Epithelial cell of esophagus (primary cell): ENCODE measurements at regions not wholly inside any gene's neighbourhood (a gene's known extent, or its start where the extent isn't known, plus 50 kb on each side); places are given as distances from the start of the nearest gene placed in this dataset.

ENCODE experiments used
- DNase-seq: peaks from one replicate; pipeline ENCODE4 v3.0.0; 2010; ENCODE audit warnings: low read depth
- H3K4me3 ChIP-seq: 2 replicates; pipeline ENCODE4 v1.5.1; 2011; ENCODE audit warnings: mild to moderate bottlenecking, low read length, control low read depth
- TF ChIP-seq, protein P1 (sequence below): IDR thresholded peaks from 2 replicates; pipeline ENCODE4 v1.5.1; 2011; ENCODE audit warnings: low read depth, mild to moderate bottlenecking, low read length, control low read depth, inconsistent platforms; ENCODE audit not compliant: insufficient read depth; ENCODE audit errors: missing control alignments

DNA sequence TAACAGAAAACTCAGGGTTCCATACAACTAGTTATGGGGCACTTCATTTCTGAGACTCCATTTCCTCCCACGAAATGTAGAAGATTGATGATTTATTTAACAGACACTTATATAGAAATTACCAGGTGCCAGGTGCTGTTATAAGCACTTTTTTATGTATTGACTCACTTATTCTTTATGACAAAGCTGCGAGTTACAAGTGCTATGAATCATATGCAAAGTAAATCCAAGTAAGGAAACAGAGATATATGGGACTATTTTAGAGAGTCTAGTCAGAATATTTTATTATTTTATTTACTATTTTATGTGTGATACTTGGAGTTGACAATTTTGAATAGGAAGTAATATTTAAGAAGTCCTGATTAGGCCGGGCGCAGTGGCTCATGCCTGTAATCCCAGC, 822.8 kb upstream of the C9orf72 start:
- DNase-seq: peak; percentile 40
- TF ChIP-seq, protein P1, sequence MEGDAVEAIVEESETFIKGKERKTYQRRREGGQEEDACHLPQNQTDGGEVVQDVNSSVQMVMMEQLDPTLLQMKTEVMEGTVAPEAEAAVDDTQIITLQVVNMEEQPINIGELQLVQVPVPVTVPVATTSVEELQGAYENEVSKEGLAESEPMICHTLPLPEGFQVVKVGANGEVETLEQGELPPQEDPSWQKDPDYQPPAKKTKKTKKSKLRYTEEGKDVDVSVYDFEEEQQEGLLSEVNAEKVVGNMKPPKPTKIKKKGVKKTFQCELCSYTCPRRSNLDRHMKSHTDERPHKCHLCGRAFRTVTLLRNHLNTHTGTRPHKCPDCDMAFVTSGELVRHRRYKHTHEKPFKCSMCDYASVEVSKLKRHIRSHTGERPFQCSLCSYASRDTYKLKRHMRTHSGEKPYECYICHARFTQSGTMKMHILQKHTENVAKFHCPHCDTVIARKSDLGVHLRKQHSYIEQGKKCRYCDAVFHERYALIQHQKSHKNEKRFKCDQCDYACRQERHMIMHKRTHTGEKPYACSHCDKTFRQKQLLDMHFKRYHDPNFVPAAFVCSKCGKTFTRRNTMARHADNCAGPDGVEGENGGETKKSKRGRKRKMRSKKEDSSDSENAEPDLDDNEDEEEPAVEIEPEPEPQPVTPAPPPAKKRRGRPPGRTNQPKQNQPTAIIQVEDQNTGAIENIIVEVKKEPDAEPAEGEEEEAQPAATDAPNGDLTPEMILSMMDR: no peak
- H3K4me3 ChIP-seq: no peak overlapping the region

DNA sequence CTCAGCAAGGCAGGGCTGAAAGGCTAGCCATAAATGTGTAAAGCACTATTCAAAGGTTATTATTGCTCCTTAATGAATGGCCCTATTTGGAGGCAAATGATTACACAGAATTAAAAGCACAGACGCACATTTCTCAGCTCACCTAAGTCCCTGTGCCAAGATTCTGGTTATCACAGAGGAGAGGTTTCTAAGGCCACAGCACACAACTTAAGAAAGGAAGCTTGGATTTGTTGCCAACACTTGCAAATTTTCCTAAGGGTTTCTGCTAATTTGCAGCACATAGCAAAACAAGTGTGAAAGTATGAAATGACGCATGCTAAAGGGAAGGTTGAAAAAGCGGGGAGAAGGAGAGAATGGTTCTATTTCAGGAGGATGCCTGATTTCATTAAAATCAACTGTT, 834.1 kb upstream of the C9orf72 start:
- H3K4me3 ChIP-seq: no peak overlapping the region
- TF ChIP-seq, protein P1: no peak
- DNase-seq: no peak

DNA sequence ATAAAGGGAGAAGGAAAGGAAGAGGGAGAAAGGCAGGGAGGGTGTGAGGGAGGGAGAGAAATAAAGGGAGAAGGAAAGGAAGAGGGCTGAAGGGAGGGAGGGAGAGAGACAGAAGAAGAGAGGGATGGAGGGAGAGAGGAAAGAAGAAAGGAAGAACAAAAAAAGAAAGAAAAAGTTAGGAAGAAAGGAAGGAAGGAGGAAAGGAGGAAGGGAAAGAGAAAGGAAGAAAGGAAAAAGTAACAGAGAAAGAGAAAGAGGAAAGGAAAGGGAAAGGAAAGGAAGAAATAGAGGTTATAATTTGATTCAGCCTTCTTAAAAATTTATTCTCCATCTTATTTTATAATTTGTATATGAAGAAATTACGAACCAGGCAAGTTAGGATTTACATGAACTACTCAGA, 836.6 kb upstream of the C9orf72 start:
- TF ChIP-seq, protein P1: no peak
- DNase-seq: no peak
- no peak overlapping the region for H3K4me3 ChIP-seq

DNA sequence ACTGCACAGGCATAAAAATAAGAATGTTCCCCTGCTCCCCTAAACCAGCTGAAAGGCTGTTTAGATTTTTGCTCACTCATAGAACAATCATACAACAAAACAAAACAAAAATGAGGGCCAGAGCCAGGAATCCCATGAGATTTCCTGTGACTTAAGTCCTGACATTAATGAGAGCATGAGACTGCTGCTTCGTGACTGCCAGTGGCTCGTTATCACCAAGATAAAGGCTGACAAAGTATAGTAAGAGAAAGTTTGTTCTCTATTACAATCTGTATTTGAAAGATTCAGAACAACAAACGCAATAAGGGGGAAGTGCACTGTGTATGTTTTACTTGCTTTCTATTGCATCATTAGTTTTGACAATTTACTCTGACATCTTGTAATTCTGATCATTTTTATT, 837.1 kb upstream of the C9orf72 start:
- DNase-seq: no peak
- H3K4me3 ChIP-seq: no peak overlapping the region
- TF ChIP-seq, protein P1: no peak

DNA sequence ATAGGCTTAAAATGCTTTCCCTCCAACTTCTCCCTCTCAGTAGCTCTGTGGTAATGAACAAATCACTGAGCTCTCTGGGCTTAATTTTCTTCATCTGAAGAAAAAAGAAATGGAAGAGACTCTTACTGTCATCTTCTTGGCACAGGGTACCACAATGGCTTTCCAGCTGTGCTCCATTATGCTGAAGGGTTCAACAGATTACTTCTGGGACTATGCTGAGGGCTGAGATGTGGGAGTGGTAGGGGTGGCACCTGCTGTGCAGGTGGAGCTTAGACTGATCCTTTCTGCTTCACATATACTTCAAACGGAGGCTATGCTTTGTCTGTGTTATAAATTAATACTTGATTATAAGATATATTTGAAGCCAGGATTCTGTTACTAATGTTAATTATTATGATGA, 840.2 kb upstream of the C9orf72 start:
- no peak overlapping the region for H3K4me3 ChIP-seq
- no peak for DNase-seq
- TF ChIP-seq, protein P1: no peak

DNA sequence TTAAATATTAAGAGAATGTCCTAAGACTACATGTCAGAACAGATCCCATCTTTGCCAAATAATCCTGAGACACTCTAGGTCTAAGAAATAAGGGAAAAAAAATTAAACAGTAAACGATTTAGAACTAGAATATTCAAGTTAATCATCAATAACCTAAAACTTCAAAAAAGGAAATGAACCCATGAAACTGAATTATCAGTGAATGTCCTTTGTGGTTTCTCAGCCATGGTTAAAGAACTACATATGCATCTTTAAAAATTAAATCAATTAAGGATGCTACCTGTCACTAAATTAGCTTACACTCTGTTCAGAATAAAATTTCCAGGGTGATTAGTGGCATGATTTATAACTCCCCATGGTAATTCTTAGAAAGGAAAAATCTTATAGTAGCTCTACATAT, 850.0 kb upstream of the C9orf72 start:
- TF ChIP-seq, protein P1: no peak
- H3K4me3 ChIP-seq: no peak overlapping the region
- no peak for DNase-seq

DNA sequence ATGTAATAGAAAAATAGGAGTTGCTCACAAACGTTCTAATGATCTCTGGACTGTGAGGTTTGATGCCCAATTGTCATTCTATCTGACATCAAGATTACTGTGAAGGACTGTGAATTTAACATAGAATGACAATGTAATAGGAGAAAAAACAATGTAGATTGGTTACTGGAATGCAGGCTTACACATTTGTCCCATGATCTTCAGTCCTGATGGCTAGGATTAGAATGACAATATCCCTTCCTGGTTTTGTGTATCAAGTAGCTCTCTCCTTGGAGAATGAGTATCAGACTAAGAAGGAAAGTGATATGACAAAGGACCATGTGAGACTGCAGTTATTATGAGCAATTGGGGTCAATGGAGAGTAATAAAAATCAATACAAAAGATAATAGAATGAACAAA, 862.2 kb upstream of the C9orf72 start:
- H3K4me3 ChIP-seq: no peak overlapping the region
- TF ChIP-seq, protein P1: no peak
- DNase-seq: no peak
